ENCODE measurements at regions not wholly inside any gene's neighbourhood (a gene's known extent, or its start where the extent isn't known, plus 50 kb on each side); places are given as distances from the start of the nearest gene placed in this dataset.

DNA sequence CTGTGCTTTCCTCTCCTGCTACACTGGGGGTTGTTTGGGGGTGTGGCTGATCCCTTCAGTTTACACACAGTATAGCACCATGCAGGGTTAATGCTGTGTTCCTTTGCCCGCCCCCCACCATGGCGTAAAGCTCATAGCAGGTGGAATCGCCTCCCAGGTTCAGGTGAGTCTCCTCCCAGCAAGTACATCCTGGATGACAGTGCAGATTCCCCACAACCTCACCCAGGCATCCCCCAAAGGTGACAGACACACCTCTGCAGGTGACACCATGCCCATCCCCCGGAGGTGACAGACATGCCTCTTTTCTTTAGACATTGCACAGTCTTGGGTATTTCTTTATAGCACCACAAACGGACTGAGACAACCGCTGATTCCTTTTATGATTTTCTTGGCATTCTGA lies 343.7 kb downstream of the BRD1 start:
- TF ChIP-seq, protein P1, sequence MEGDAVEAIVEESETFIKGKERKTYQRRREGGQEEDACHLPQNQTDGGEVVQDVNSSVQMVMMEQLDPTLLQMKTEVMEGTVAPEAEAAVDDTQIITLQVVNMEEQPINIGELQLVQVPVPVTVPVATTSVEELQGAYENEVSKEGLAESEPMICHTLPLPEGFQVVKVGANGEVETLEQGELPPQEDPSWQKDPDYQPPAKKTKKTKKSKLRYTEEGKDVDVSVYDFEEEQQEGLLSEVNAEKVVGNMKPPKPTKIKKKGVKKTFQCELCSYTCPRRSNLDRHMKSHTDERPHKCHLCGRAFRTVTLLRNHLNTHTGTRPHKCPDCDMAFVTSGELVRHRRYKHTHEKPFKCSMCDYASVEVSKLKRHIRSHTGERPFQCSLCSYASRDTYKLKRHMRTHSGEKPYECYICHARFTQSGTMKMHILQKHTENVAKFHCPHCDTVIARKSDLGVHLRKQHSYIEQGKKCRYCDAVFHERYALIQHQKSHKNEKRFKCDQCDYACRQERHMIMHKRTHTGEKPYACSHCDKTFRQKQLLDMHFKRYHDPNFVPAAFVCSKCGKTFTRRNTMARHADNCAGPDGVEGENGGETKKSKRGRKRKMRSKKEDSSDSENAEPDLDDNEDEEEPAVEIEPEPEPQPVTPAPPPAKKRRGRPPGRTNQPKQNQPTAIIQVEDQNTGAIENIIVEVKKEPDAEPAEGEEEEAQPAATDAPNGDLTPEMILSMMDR (IDR thresholded peaks at IDR 0.05), result no peak
- no peak for TF ChIP-seq POLR2A (IDR thresholded peaks at IDR 0.05)

Data from heart left ventricle (tissue), 13 donors.